ENCODE measurements at regions not wholly inside any gene's neighbourhood (a gene's known extent, or its start where the extent isn't known, plus 50 kb on each side); places are given as distances from the start of the nearest gene placed in this dataset.

GRCh38 chr6:22783931-22784330, 214.6 kb downstream of the HDGFL1 start:
- DNase-seq: no peak
- Histone ChIP-seq H3K27me3 (no peaks in the 10 kb centered on the region), H3K4me3 (ENCODE audit: low read depth, low read length) (no peak overlapping the region), H3K4me1 (no peaks in the 10 kb centered on the region; the same call in 1 of the 2 replicates), H3K36me3 (no peaks in the 10 kb centered on the region), H3K9me3 (no peaks in the 10 kb centered on the region)
- no peak for TF ChIP-seq CTCF (IDR thresholded peaks at IDR 0.05; ENCODE audit: low read depth, low read length)

DNA sequence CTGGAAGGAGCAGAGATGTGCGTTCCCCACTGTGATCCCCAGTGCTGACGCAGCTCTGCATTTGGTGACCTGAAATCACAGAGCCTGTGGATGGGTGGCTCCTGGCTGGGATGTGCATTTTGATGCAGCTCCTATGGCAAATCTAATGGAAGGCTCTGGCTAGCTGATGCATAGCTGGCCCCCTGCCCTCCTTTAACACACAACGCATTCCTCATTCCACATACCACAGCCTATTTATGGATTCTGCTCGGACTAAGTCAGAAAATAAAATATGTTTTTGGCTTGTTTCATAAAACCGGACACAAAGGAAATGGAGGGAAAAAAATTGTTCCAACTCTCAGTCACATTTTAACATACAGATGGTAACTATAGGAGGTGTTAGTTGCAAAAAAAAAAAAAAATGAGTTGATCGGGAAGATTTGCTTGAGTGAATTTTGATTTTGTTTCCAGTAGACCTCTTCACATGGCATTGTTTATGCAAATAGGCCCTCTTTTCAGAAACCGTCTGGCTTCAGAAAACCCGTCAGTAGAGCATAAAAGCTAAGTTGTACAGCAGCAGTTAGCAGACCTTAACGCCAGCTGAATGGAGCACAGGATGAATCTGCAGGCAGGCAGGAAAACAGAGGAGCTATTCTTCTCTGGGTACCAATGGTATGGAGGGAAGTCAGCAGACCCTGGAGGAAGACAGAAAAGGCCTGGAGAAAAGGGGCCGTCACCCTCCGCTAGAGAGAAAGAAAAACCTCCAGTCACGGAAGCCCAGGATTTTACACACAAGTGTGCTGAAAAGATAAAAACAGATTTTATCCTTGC, 215.4 kb downstream of the HDGFL1 start:
- Histone ChIP-seq H3K27me3 (no peaks in the 10 kb centered on the region), H3K9me3 (no peaks in the 10 kb centered on the region), H3K4me3 (ENCODE audit: low read depth, low read length) (no peak overlapping the region), H3K36me3 (no peaks in the 10 kb centered on the region), H3K4me1 (no peaks in the 10 kb centered on the region; the same call in 1 of the 2 replicates)
- no peak for TF ChIP-seq CTCF (IDR thresholded peaks at IDR 0.05; ENCODE audit: low read depth, low read length)
- DNase-seq: no peak

GRCh38 chr6:22788038-22788437, 218.7 kb downstream of the HDGFL1 start:
- no peak for DNase-seq
- Histone ChIP-seq H3K4me3 (ENCODE audit: low read depth, low read length) (no peak overlapping the region), H3K9me3 (no peaks in the 10 kb centered on the region), H3K27me3 (no peaks in the 10 kb centered on the region), H3K4me1 (no peaks in the 10 kb centered on the region; the same call in 1 of the 2 replicates), H3K36me3 (no peaks in the 10 kb centered on the region)
- no peak for TF ChIP-seq CTCF (IDR thresholded peaks at IDR 0.05; ENCODE audit: low read depth, low read length)

GRCh38 chr6:22789315-22789714, 219.9 kb downstream of the HDGFL1 start:
- no peak overlapping the region for H3K4me3 ChIP-seq (ENCODE audit: low read depth, low read length)
- no peaks in the 10 kb centered on the region for H3K9me3 ChIP-seq
- no peak for TF ChIP-seq CTCF (IDR thresholded peaks at IDR 0.05; ENCODE audit: low read depth, low read length)
- no peaks in the 10 kb centered on the region for H3K36me3 ChIP-seq
- no peaks in the 10 kb centered on the region; the same call in 1 of the 2 replicates for H3K4me1 ChIP-seq
- DNase-seq: no peak
- H3K27me3 ChIP-seq: no peaks in the 10 kb centered on the region

DNA sequence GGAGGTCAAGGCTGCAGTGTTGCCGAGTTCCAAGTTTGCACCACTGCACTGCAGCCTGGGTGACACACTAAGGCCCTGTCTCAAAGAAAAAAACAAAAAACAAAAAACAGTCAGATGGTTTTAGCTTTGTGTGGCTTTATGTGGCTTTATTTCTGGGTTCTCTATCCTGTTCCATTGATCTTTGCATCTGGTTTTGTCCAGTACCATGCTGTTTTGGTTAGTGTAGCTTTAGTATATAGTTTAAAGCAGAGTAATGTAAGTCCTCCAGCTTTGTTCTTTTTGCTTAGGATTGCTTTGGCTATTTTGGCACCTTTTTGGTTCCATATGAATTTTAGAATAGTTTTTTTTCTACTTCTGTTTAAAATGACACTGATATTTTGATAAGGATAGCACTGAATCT, 225.5 kb downstream of the HDGFL1 start:
- no peaks in the 10 kb centered on the region for H3K36me3 ChIP-seq
- H3K9me3 ChIP-seq: no peaks in the 10 kb centered on the region
- no peak for TF ChIP-seq CTCF (IDR thresholded peaks at IDR 0.05; ENCODE audit: low read depth, low read length)
- DNase-seq: no peak
- H3K27me3 ChIP-seq: no peaks in the 10 kb centered on the region
- no peak overlapping the region for H3K4me3 ChIP-seq (ENCODE audit: low read depth, low read length)
- no peaks in the 10 kb centered on the region for H3K4me1 ChIP-seq

GRCh38 chr6:22800451-22800850, 231.1 kb downstream of the HDGFL1 start:
- Histone ChIP-seq H3K27me3 (no peaks in the 10 kb centered on the region), H3K4me3 (ENCODE audit: low read depth, low read length) (no peak overlapping the region), H3K4me1 (peaks cover 4% of the 10 kb centered on the region; the same call in 1 of the 2 replicates), H3K36me3 (no peaks in the 10 kb centered on the region), H3K9me3 (no peaks in the 10 kb centered on the region)
- DNase-seq: no peak
- TF ChIP-seq CTCF (IDR thresholded peaks at IDR 0.05; ENCODE audit: low read depth, low read length): no peak
